ENCODE measurements at regions not wholly inside any gene's neighbourhood (a gene's known extent, or its start where the extent isn't known, plus 50 kb on each side); places are given as distances from the start of the nearest gene placed in this dataset.

DNA sequence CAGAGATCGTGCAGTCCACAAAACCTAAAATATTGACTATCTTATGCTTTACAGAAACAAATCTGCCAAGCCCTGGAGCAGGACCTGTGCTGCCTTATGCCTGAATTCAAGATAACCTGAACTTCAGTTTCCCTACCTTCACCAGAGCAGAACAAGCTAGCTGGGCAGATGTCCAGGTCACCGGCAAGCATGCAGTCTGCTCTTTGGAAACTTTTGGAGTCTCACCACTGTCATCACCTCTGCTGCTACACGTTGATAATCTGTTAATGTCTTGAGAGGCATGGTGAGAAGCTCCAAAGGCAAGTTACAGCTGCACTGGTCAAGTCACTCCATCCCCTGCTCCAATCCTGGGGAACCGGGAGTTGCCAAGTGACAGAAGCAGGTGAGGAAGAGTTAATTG lies 354.2 kb downstream of the RBM43 start:
- DNase-seq (ENCODE audit: low read depth), result no peak

DNA sequence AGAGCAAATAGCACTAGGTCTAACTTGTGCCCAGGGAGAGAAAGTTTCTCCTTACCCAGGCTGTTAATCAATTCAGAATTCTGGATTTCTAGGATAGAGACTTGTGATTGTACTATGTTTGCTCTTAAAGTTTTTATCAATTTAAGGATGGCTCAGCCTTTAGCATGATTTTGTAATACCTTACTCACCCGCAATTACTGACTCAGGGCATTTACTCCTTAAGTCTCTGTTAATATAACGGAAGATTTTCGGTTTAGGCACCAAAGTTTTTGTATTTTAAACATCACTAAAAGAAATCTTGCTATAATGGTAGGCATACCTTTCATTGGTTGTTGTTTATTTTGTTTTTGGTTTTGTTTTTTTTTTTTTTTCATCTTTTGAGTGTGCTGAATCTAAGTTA lies 358.2 kb downstream of the RBM43 start:
- DNase-seq (ENCODE audit: low read depth), result no peak

DNA sequence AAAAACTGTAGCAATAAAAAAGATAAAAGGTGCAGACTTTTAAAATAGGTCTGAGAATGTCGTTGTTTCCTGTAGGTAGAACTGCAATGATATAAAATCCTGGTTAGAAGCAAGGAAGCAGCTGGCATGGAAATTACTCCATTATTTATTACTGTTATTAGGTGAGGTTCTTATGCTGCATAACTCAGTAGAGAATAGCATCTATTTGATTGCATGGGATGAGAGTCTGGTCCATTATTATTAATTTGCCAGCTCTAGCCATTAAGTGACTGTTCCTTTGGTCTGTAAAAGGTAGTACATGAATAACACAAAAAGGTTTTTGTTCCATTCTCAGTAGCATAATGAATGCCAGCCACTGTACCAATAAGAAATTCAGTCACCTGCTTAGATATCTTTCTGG lies 358.6 kb downstream of the RBM43 start:
- no peak for DNase-seq (ENCODE audit: low read depth)

DNA sequence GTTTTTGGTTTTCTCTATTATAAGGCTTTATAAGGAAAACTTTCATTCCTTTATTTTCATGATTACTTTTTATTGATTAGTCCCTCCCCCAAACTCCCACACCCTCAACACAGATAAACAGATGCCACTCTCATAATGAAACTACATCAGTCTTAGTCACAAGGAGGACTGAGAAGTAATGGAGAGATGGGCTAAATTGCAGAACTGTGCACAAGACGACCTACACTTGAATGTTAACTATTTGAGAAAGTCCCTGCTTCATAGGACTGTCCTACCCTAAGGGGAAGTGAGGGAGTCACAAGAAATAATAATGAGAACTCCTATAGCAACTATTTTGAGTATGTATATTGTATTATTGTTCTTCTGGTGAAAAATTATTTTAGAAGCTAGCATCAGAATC lies 360.8 kb downstream of the RBM43 start:
- no peak for DNase-seq (ENCODE audit: low read depth)

DNA sequence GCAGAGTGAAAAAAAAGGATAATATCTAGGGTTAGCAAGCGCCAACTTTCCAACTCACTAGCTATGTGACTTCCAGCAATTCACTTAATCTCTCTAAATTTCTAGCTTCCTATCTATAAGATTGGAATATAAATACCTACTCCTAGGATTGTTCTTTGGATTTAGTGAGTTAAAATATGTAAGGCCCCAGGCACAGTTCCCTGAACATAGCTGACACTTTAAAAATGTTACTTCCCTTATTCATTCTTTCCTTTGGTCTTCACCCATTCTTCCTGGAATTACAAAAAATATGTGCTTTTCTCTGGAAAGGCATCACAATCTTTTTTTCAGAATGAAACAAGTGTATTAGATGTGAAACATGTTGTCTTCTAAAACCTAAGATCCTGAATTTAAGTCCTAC lies 365.7 kb downstream of the RBM43 start:
- no peak for DNase-seq (ENCODE audit: low read depth)

DNA sequence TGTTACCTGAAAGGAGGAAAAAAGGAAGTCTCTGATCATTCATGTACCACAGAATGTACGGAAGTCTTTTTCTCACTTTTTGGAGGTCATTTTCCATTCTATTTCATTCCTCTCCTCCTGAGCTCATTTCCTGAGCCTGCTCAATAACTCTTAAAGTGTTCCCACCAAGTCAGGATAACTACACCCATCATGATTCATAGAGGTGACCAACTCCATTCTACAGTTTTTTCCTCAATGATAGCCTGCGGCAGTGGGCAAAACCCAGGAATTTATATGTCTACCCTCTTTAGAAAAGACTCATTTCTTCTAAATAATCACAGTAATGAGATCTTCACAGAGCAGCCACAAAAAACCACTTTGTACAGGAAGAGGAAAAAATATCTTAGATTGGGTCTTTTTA lies 372.5 kb downstream of the RBM43 start:
- DNase-seq (ENCODE audit: low read depth), result no peak

DNA sequence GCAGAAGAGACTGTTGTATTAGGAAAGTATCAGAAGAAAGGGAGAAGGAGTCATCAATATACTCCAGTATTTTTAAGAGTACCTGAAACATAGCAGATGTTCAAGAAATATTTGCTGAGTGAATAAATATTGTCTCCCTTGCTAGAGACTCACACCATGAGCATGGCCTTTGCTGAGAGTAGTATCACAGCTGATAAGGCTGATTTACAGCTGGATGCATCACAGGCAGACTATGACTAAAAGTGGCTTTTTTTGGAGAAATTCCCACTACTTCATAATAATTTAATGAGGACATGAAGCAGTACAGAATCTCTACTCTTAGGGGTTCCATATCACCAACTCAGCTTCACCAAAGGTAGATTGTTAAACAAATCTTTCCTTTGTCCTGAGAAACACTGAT lies 373.3 kb downstream of the RBM43 start:
- DNase-seq (ENCODE audit: low read depth), result no peak

DNA sequence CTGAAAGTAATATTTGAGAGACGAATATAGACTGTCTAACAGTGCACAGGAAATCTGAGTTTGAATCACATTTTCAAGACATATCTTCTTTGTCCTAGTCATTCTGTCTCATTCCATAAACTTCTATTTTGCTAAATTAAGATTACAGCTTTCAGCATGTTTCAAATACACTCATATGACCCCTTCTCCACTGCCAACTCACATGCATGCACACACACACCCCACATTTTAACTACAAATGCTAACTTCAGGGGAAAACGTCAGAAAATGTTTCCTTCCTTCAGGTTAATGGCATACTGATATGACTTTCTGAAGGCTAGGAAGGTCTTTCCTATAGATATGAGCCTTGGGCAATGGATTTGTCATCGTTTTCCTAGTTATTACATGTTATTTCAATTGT lies 373.7 kb downstream of the RBM43 start:
- no peak for DNase-seq (ENCODE audit: low read depth)

DNA sequence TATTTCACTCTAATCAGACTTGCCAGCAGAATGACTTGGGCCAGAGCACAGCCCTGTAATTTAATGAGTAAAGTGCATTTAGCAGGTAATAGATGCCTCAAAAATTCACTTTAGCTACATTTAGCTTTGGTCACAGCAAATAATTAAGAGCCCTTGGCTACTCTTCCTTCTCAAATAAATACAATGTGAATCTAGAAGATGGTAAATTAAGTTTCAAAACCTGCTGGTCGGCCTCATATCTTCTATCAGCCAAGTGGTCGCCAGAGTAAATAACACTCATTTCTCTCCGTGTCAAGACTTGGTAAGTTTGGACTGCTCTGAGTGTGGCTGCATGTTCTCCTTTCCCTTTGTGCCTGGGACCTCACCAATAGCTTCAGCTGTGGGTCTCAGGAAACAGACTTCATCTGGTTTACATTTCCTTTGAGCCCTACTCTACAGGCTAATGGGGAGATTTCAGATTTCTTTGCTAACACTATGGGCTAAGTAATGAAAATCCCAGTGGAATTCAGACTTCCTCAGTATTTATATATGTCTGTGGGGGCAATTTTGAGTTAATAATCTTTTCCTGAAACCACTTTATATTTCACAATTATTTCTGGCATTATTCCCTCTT lies 375.8 kb downstream of the RBM43 start:
- DNase-seq (ENCODE audit: low read depth), result no peak

DNA sequence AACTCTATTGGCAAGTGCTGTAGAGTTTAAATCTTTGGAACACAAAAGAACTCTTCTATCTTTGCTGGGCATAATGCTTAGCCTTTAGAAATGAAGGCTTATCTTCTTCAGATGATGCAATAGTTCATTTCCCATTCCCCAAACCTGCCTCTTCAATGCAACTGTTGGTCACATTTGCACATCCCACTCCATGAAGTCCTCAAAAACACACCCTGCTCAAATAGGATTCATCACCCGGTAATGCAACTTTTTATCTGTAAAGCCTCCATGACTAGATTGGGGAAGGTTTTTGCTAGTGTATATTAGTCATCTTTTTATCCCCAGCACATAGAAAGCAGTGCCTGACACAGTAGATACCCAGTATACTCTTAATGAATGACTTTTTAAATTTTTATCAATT lies 376.4 kb downstream of the RBM43 start:
- DNase-seq (ENCODE audit: low read depth), result no peak

DNA sequence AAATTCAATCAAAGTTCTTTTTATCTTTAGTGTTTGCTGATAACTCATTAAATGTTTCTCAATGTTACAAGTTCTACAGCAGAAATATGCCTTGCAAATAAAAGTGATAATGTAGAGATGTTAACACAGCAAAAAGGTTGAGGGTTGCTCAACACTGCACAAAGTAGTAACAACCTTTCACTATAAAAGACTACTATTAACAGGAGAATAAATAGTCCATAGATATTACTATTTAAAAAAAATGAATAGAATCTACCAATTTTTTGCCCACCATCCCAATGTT lies 378.1 kb downstream of the RBM43 start:
- no peak for DNase-seq (ENCODE audit: low read depth)

DNA sequence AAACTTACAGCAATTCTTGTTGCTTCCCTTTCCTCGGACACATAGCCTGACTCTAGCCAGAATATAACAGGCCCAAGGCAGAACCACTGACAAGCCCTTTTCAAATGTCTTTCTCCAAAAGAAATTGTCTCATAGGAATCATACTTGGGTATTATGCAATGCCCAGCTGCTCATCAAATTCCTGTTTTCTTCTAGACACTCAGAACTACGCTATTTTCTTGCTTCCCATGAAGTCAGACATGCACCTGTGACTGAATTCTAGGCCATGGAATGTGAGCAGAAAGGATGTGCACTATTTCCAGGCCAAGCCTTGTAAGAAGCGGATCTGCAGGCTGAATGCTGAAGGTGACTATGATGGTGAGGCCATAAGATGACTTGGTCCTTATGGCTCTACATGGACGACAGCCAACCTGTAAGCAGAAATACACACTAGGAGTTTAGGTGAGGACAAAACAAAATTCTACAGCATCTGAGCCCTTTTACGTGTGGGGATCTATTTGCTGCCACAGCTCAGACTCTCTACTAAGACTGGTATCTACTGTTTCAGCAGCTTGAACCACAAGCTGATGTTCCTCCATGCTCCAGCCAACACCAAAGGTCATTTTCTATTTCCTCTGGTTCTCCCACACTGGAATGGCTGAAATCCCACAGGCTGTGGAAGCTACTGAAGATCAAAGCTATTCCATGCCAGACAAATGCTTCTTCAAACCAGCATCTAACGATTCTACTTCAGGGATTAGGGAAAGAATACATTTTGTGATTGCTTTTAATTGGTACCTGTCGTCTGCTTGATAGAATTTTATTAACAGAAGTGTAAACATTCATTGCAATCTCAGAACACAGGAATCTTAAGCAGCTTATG lies 378.7 kb downstream of the RBM43 start:
- no peak for DNase-seq (ENCODE audit: low read depth)

DNA sequence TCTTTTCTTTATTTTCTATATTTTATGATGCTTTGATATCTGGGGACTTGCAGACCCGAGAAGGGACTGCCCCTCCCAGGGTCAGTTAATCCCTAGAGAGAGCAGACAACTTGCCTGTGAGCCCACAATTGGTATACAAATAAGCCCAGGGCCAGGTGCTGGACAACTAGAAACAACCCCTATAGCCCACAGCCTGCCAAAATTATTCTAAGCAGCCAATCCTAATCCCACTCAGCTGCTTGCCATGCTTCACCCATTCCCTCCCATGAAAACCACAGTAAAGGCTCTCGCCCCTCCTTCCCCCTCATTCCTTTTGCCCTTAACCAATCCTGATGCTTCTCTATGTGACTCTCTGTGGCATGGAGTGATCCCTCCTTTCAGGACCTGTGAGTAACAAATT lies 380.7 kb downstream of the RBM43 start:
- no peak for DNase-seq (ENCODE audit: low read depth)

DNA sequence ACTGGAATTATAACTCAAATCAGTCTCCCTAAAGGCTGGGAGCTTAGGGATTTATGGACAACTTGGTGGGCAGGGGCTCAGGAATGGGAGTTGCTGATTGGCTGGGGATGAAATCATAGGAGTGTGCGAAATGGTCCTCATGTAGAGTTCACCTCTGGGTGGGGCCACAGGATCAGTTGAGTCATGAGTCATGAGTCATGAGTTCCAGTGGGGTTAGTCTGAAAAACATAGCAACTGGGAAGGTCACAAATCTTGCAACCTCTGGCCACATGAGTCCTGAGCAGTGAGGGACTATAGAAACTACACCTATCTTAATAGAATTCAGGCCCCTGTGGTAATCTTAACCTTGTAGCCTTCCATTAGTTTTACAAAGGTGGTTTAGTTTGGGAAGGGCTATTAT lies 383.3 kb downstream of the RBM43 start:
- DNase-seq (ENCODE audit: low read depth), result peak; percentile 67

DNA sequence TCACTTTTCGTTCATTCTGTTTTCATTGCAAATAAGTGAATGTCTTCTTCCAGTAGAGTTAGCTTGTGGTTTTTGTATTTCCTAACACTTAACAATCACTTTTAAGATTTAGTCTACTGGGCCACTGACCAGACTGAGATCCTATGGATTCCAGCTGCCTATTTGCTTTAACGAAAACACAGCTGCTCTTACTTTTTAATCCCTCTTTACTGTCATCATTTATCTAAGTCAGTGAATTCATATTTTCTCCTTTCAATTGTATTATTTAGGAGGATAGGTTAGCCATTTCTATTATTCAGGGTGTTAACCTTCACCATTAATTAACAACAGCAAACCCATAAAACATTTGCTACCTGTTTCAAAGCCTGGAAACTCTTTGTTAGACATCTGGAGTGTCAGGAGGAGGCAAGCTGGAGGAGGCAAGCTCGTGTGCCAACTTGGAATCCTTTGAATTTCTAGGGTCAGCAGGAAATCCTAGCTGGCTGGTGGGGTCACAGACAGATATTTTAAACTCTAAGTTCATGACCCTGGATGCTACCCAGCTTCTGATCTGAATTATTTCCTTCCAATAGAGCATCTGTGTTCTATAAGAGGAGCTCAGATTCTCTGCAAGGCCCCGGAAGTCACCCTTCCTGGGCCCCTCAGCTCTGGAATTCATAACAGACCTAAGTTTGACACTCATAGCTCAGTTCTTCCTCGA lies 385.3 kb downstream of the RBM43 start:
- no peak for DNase-seq (ENCODE audit: low read depth)

DNA sequence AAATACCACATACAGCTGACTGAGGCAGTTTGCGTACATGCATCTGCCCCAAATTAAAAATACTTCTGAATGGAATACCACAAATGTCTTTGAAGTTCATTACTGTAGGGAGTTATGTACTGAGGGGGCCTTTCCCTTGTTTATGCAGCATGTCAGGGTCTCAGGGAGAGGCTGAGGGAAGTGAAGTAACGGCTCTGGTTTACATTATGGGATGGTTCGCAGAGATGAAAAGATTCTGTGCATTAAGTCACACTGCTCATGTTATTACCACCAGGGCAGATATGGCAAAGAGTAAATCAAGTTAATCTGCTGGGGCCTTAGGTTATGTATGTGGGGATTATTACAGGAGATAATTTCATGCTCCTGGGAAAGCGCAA lies 385.9 kb upstream of the RND3 start:
- DNase-seq (ENCODE audit: low read depth), result no peak

DNA sequence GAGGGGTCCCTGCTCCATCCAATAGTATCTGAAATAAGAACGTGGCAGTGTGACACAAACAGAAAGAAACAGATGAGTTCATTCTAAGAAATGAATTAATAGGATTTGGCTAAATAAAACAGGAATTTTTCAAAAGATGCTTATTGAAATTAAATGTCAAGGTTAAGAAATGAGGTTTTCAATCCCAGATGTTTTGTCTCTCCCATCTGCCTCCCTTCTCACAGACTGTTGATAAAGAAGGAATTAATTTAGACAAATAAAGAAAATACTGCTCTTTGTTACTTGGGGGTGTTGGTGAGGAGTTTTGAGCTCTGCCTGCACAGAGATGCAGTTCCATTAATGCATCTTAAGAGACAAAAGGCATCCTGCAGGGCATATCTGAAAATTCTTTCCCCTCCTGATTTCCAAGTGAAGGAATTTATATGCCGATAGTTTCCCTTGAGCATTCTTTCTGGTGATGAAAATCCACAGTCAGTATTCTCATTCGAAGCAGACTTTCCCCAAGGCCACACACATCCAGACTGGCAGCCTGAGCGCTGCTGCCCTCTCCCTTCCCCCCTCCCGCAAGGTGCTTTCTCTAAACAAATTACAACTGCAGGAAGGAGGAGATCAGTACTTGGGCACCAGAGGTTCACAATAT lies 385.4 kb upstream of the RND3 start:
- no peak for DNase-seq (ENCODE audit: low read depth)

DNA sequence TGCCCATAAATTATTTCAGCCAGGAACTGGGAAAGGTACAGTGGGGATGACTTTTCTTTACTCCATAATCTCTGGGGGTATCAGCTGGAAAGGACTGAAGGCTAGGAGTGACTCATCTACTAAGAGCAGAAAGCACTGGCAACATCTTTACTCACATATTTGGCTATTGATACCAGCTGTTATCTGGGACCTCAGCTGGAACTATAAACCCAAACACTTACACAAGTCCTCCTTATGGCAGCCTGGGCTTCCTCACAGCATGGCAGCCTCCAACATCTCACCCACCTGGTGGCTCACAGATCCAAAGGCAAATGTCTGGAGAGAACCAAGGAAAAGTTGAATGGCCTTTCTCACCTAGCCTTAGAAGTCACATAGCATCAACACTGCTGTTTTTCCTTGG lies 379.0 kb upstream of the RND3 start:
- DNase-seq (ENCODE audit: low read depth), result no peak

DNA sequence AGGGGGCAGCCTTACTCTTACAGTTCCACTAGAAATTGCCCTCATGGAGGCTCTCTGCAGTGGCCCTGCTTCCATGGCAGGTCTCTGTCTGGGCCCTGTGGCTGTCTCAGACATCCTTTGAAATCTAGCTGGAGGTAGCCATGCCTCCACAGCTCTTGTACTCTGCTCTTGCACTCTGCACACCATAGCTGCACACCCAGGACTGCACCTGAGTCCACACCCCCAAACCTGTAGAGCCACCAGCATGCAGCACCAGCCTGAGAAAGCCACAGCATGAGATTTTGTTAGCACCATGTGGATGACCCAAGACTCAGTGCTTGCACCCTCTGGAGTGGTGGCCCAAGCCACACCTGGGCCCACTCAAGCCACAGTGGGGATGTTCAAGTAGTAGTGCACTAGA lies 376.2 kb upstream of the RND3 start:
- no peak for DNase-seq (ENCODE audit: low read depth)

DNA sequence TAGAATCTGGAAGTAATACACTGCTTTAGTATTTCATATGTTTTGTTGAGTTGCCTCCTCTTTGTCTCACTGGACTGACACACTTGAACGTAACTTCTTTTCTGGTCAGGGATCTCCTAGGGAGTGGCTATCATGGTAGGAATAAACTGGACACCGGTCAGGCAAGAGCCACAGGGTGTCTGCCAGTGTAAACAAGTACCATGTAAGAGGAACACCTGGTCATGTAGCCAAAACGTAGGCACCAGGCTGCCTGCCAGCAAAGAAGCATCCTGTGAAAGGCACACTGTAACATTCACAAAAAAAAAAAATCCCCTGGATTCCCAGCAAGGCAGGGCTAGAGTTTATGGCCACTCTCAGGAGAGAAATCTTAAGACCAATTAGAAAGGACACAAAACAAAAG lies 372.8 kb upstream of the RND3 start:
- no peak for DNase-seq (ENCODE audit: low read depth)

DNA sequence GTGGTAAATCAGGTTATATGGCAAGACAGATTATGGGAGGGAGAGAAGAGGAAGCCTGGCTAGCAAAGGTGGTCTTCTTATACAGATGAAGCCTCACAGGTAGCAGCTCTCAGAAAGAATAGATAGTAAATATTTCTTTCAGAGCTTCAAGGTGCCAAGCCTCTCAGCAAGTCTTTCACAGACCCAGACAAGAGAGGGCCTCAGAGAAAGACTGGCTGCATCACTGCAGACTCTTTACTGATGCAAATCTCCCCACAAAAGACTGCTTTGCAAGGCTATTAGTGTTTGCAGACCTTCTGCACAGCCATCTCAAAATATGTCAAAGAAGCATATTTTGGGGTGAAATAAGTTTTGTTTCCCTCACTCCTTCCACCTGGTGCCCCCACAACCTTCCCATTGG lies 372.4 kb upstream of the RND3 start:
- no peak for DNase-seq (ENCODE audit: low read depth)

DNA sequence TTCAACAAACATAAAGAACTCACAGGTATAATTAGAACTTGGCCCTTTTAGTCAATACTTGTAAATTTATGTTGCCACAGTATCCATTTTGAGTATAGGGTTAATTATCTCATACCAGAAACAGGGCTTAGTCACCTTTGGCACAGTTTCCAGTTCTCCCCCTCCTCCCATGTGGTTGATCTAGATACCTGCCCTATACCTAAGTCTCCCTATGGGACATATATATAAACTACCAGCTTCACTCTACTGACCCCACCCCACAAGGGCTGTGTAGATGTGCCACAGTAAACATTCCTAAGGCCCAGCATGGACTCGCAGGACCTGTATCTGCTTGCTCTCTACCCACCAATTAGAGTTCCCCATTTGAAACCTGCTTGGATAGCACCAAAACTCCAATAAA lies 371.7 kb upstream of the RND3 start:
- no peak for DNase-seq (ENCODE audit: low read depth)

DNA sequence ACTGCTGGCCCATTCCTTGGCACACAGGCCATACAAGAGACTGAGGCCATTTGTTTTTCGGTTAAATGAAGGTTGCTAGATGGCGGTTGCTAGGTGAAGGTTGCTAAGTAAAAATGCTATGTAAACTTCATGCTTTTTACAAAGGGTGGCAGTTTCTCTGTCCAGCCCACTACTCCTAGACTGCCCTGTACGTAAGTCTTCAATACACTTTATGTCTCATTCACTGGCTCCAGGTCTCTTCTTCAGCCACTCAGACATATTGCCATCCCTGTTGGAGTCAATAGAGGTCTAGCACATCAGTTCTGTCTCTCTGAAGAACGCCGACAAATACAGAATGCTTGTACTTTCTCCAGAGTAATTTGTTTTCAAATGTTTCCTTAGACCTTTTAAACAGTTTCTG lies 370.9 kb upstream of the RND3 start:
- no peak for DNase-seq (ENCODE audit: low read depth)
